CD4-positive, alpha-beta memory T cell (primary cell): ENCODE measurements at regions not wholly inside any gene's neighbourhood (a gene's known extent, or its start where the extent isn't known, plus 50 kb on each side); places are given as distances from the start of the nearest gene placed in this dataset.
A peak's percentile ranks its signal among the peaks of the same experiment; 100 is the strongest.

Experiments
- CTCF ChIA-PET: fragments of 350-600 bp; sonication (Branson Sonifier 250); formaldehyde crosslinking; loops from one replicate; lab custom pipeline; 2021; ENCODE audit warnings: inconsistent platforms; ENCODE audit not compliant: partially characterized antibody; lab: Charles Lee
- POLR2A ChIA-PET: fragments of 350-600 bp; sonication (Branson Sonifier 250); formaldehyde crosslinking; loops from one replicate; lab custom pipeline; 2021; ENCODE audit not compliant: partially characterized antibody; lab: Charles Lee
- DNase-seq, 5 donors: peaks; one replicate each; pipeline versions ENCODE4 v3.0.0 to v3.0.0-alpha.2; 2020 to 2022; ENCODE audit warnings: mixed read lengths in 1 of 5
- H3K27ac ChIP-seq: one replicate; pipeline ENCODE4 v1.7.0; 2013; ENCODE audit warnings: low read depth, low read length
- H3K27me3 ChIP-seq: 2 replicates; pipeline ENCODE4 v1.7.0; 2013; ENCODE audit warnings: mild to moderate bottlenecking, low read length, moderate library complexity; ENCODE audit not compliant: insufficient read depth
- H3K36me3 ChIP-seq: 2 replicates; pipeline ENCODE4 v1.7.0; 2013; ENCODE audit warnings: mild to moderate bottlenecking, low read length, moderate library complexity; ENCODE audit not compliant: insufficient read depth
- H3K4me1 ChIP-seq: 2 replicates; pipeline ENCODE4 v1.7.0; 2013; ENCODE audit warnings: mild to moderate bottlenecking, low read length, moderate library complexity; ENCODE audit not compliant: insufficient read depth
- H3K4me3 ChIP-seq, 2 donors: one replicate each; pipeline ENCODE4 v1.7.0; 2013; ENCODE audit warnings: low read length in 2 of 2, mild to moderate bottlenecking in 1 of 2
- H3K9me3 ChIP-seq, 2 donors: one replicate each; pipeline ENCODE4 v1.7.0; 2013; ENCODE audit warnings: low read length in 2 of 2, control low read depth in 1 of 2; ENCODE audit not compliant: control insufficient read depth in 1 of 2
- H3K27ac Mint-ChIP-seq, 7 donors: one replicate each; pipeline ENCODE4 v1.8.0; 2020 to 2021; ENCODE audit warnings: mixed read lengths in 7 of 7, mild to moderate bottlenecking in 6 of 7, inconsistent platforms in 3 of 7, moderate library complexity in 3 of 7
- H3K27me3 Mint-ChIP-seq, 2 donors: one replicate each; pipeline ENCODE4 v1.8.0; 2020 to 2021; ENCODE audit warnings: mixed read lengths in 2 of 2
- H3K36me3 Mint-ChIP-seq, 2 donors: one replicate each; pipeline ENCODE4 v1.8.0; 2020 to 2021; ENCODE audit warnings: mixed read lengths in 2 of 2, inconsistent platforms in 1 of 2, mild to moderate bottlenecking in 1 of 2
- H3K4me1 Mint-ChIP-seq, 4 donors: one replicate each; pipeline ENCODE4 v1.8.0; 2020 to 2021; ENCODE audit warnings: mixed read lengths in 4 of 4, mild to moderate bottlenecking in 1 of 4
- H3K4me3 Mint-ChIP-seq, 8 donors: one replicate each; pipeline ENCODE4 v1.8.0; 2020 to 2021; ENCODE audit warnings: mixed read lengths in 8 of 8, mild to moderate bottlenecking in 7 of 8, moderate library complexity in 6 of 8, inconsistent platforms in 3 of 8
- H3K9me3 Mint-ChIP-seq, 8 donors: one replicate each; pipeline ENCODE4 v1.8.0; 2020 to 2021; ENCODE audit warnings: mixed read lengths in 8 of 8, mild to moderate bottlenecking in 5 of 8, inconsistent platforms in 3 of 8, moderate library complexity in 1 of 8
- intact Hi-C: fragments of 100-400 bp; cut with micrococcal nuclease; formaldehyde crosslinking; loops from one replicate; pipeline ENCODE4 v1.15.1; 2023

- Histone ChIP-seq H3K4me3 (no peak overlapping the region), H3K27me3 (no peaks in the 10 kb centered on the region), H3K9me3 (no peaks in the 10 kb centered on the region), H3K4me1 (peaks cover 6% of the 10 kb centered on the region), H3K27ac (no peak overlapping the region), H3K36me3 (no peaks in the 10 kb centered on the region)
- Mint-ChIP-seq H3K9me3 (no peaks in the 10 kb centered on the region), H3K27me3 (peaks cover 17 to 31% of the 10 kb centered on the region in 2 donors), H3K4me1 (peaks cover 2 to 8% (median 7%) of the 10 kb centered on the region in 4 donors), H3K36me3 (no peaks in the 10 kb centered on the region), H3K4me3 (no peak overlapping the region), H3K27ac (no peak overlapping the region)
- CTCF ChIA-PET: interaction anchor here (11.3 kb wide), 1 partner anchor 381 kb away, joined by 196 read pairs; no protein-coding TSS in a partner anchor
- no peak for DNase-seq
- POLR2A ChIA-PET: no interaction called here
- intact Hi-C loops: no loop called here
Observed at GRCh38 chr10:116792817-116793216, 50.5 kb upstream of the HSPA12A start.

DNA sequence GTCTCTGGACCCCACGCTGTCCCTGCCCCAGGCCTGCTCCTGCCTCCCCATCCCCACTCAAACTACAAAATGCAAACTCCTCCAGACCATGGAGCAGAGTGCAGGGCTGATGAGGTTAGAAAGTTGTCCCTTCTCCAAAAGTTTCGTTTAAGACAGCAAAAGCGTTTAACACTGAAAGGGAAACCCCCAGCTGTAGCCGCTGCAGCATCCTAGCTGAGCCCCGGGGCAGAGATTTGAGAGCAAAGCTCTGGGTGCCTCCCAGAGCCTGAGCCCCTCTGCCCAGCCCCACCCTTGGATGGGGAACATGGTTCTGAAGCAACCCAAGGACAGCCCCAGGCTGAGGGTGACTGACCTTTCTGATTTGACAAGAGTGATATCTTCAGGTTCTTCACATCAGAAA is 52.8 kb upstream of the ENO4 start:
- H3K27ac Mint-ChIP-seq: no peak overlapping the region
- no peaks in the 10 kb centered on the region for H3K9me3 ChIP-seq
- POLR2A ChIA-PET: no interaction called here
- H3K36me3 Mint-ChIP-seq: no peaks in the 10 kb centered on the region
- intact Hi-C loops: no loop called here
- no peaks in the 10 kb centered on the region for H3K27me3 ChIP-seq
- H3K9me3 Mint-ChIP-seq: no peaks in the 10 kb centered on the region
- CTCF ChIA-PET: interaction anchor here (0.7 to 11.3 kb wide), 8 partner anchors 9 to 378 kb away, joined by 3 to 196 read pairs (median 5); no protein-coding TSS in a partner anchor
- no peaks in the 10 kb centered on the region for H3K36me3 ChIP-seq
- H3K27ac ChIP-seq: no peak overlapping the region
- DNase-seq: no peak
- no peak overlapping the region for H3K4me3 ChIP-seq
- no peaks in the 10 kb centered on the region for H3K4me1 ChIP-seq
- H3K4me1 Mint-ChIP-seq: no peaks in the 10 kb centered on the region
- peaks cover 14 to 24% of the 10 kb centered on the region in 2 donors for H3K27me3 Mint-ChIP-seq
- H3K4me3 Mint-ChIP-seq: no peak overlapping the region

DNA sequence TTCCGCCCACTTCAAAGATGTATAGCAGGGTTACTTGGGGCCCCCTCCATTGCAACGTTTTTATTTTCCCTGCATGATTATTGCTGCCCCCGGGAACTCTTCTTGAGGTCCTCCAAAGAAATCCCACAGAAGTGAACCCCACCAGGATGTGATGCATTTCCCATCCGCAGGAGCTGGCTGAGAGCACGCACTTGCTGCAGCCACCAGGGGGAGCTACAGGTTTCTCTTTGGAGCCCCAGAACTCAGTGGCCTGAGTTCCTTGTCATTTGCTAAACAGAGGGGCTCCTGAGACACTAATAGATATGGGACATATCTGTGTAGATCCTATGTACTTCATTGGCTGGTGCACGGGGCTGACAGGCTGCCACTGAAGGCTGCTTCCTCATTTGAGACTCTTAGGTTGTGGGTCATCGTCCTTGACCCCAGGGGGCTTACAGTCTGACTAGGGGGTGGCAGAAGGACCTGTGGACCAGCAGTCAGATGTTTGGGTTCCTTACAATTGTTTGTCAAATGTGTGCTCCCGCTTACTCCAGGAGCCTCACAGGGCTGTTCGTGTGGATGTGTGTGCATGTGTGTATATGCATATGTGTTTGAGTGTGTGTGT is 52.3 kb upstream of the ENO4 start:
- Histone ChIP-seq H3K27me3 (no peaks in the 10 kb centered on the region), H3K36me3 (no peaks in the 10 kb centered on the region), H3K4me3 (no peak overlapping the region), H3K27ac (no peak overlapping the region), H3K4me1 (no peaks in the 10 kb centered on the region), H3K9me3 (no peaks in the 10 kb centered on the region)
- intact Hi-C loops: loop anchor here (1.0 kb wide), 1 partner anchor 378 kb away; no protein-coding TSS in a partner anchor
- peak overlapping the region in 1 of 7 donors; percentile 79 for H3K27ac Mint-ChIP-seq
- H3K36me3 Mint-ChIP-seq: no peaks in the 10 kb centered on the region
- no peaks in the 10 kb centered on the region for H3K9me3 Mint-ChIP-seq
- DNase-seq: peak; percentile 52 to 59 (median 54)
- ChIA-PET POLR2A (no interaction called here), CTCF (interaction anchor here (1.2 to 11.3 kb wide), 7 partner anchors 10 to 377 kb away, joined by 3 to 196 read pairs (median 6); no protein-coding TSS in a partner anchor)
- no peaks in the 10 kb centered on the region for H3K4me1 Mint-ChIP-seq
- H3K27me3 Mint-ChIP-seq: peaks cover 10 to 21% of the 10 kb centered on the region in 2 donors
- no peak overlapping the region for H3K4me3 Mint-ChIP-seq

- H3K9me3 ChIP-seq: no peaks in the 10 kb centered on the region
- H3K4me3 Mint-ChIP-seq: no peak overlapping the region
- H3K36me3 Mint-ChIP-seq: no peaks in the 10 kb centered on the region
- no peak for DNase-seq
- POLR2A ChIA-PET: no interaction called here
- CTCF ChIA-PET: interaction anchor here (0.7 to 11.3 kb wide), 4 partner anchors 9 to 375 kb away, joined by 3 to 196 read pairs (median 46); no protein-coding TSS in a partner anchor
- no peak overlapping the region for H3K27ac ChIP-seq
- no peaks in the 10 kb centered on the region for H3K4me1 Mint-ChIP-seq
- no peak overlapping the region for H3K27ac Mint-ChIP-seq
- intact Hi-C loops: no loop called here
- H3K27me3 ChIP-seq: no peaks in the 10 kb centered on the region
- no peaks in the 10 kb centered on the region for H3K9me3 Mint-ChIP-seq
- H3K4me3 ChIP-seq: no peak overlapping the region
- H3K27me3 Mint-ChIP-seq: peaks cover 8 to 15% of the 10 kb centered on the region in 2 donors
- no peaks in the 10 kb centered on the region for H3K36me3 ChIP-seq
- H3K4me1 ChIP-seq: no peaks in the 10 kb centered on the region
Observed at GRCh38 chr10:116798859-116799258, 50.4 kb upstream of the ENO4 start.
